HG03432 (cell line): ENCODE measurements at regions not wholly inside any gene's neighbourhood (a gene's known extent, or its start where the extent isn't known, plus 50 kb on each side); places are given as distances from the start of the nearest gene placed in this dataset.
"Not testable (repeated sequence)": the region's sequence is repeated elsewhere in the genome, so short reads cannot be mapped to it uniquely, and the experiment has no call there.

Source experiments
- ATAC-seq: cut with Tn5 transposase; IDR thresholded peaks from one replicate; pipeline ENCODE4 v1.9.1; 2021; ENCODE audit warnings: mild to moderate bottlenecking, moderate library complexity; ENCODE audit not compliant: unreplicated experiment

DNA sequence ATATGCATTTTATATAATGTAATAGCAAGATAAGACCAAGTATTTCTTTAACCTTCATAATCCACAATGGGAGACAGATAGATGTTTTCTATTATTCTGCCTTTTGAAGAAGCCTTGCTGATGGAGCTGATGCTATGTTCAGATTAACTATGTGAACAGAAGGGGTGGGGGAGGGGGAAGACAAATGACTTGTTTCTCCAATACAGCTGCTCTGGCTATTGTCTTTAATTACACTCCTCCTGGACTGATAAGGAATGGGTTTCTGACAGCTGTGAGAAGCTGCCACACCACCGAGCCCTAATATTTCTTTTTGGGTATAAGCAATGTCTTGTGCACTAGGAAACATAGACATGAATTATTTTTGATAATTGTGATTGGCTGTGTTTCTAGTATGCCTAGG is 62.0 kb downstream of the CAVIN4 start:
- ATAC-seq: no peak

DNA sequence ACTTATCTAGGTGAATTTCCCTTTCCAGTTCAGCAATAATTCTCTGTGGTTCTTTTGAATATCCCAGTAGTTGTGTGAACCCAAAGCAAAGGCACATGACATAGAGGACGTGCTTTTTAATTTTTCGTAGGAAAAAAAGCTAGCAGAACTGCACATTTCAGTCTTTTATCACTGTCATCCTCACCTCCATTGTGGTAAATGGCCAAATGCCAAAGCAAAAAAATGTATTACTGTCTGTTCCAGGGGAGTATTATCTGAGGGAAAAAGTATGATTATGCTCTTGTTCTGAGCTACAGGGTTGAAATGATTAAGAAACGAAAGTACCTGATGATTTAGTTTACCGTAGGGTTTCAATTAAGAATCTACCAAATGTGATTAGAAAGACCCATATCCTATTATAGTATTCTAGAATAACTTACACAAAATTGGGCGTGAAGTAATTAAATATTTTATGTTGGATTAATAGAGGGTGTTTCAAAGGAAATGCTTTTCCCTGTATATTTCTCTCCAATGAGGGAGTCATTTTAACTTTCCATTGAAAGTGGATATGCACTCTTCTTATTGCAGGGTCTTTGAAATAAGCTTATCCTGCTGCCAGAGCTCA is 62.7 kb downstream of the CAVIN4 start:
- ATAC-seq: no peak

DNA sequence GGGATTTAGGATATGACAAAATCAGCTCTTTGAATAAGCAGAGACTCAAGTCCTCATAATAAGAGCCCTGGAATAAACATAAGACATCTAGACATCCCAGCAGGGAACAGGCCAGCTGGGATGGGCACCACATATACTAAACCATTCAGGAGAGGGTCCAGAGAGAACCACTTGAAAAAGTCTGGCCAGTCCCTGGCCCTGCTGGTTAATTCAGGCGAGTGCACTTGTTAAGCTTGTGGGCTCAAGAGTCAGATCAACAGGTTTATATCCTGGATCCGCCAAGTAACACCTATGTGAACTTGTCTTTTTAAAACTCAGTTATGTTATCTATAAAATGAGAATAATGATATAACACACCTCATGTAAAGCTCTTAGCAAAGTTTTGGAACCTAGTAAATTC is 63.3 kb downstream of the CAVIN4 start:
- no peak for ATAC-seq

DNA sequence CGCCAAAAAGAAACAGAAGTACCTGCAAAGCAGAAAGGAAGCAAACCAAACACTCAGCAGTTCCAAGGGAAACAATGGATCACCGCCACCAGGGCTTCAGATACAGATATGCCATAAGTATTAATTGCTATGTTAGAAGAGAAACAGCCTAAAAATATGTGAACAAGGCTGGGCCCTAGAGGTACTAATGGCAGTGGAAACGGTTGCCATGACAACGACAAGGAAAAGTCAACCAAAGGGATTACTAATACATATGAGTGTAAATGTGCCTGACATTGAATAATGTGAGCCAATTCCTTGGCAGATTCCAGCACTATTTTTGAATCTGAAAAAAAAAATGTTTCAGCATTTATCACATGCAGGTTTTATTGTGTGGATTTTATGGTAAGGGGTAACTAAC is 75.0 kb downstream of the CAVIN4 start:
- no peak for ATAC-seq

DNA sequence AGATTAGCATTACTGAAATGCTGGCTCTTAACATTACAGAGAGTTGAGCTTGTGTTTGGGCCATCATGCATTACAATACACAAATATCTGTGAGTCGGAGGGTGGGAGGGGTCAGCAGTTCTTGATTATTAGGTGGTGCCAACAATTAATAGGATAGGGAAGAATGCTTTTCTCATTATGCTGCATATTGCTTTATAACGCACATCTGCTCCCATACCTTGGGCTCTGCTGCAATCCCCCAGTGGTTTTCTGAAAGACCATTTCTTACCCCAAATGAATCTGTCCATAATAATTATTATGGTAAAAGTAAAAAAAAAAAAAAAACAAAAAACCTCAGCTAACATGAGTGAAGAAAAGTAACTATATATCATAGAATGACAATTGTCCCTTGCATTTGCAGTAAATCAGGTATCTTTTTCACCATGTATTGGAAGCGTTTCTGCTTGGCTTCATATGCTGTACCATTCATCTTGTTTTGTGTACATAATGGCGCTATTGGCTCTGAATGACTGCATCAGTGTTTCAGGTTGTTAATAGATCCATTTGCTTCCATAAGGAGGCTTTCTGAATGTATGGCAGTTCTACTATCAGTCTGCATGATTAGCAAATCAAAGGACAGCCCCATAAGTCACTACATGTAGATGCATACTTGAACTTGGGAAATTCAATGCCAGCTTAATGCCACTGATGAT is 75.9 kb downstream of the CAVIN4 start:
- no peak for ATAC-seq

DNA sequence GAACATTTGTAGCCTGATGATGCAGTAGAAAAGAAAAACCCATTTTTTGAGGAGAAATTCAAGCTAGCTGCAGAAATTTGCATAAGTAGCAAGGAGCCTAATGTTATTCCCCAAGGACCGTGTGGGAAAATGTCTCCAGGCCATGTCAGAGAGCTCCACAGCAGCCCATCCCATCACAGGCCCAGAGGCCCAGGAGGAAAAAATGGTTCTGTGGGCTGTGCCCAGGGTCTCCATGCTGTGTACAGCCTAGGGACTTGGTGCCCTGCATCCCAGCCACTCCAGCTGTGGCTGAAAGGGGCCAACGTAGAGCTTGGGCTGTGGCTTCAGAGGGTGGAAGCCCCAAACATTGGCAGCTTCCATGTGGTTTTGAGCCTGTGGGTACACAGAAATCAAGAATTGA is 79.0 kb downstream of the CAVIN4 start:
- not testable (repeated sequence) for ATAC-seq

DNA sequence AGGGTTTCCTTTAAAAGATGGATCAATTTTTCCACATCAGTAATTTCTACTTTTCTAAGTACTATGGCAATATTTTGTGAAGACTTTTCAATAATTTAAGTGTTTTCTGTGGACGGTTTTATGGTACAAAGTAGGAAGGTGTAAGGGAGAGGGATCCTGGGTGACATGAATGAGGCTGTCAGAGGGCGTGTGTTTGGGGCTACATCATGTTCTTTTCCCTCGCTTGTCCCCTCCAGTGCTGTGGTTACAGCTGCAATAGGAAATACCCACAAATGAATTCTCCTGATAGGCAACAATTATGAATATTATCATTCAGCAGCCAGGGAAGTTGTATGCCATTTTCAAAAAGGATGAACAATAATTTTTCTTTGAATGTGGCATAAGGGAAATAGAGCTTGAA is 83.8 kb downstream of the CAVIN4 start:
- ATAC-seq: no peak

DNA sequence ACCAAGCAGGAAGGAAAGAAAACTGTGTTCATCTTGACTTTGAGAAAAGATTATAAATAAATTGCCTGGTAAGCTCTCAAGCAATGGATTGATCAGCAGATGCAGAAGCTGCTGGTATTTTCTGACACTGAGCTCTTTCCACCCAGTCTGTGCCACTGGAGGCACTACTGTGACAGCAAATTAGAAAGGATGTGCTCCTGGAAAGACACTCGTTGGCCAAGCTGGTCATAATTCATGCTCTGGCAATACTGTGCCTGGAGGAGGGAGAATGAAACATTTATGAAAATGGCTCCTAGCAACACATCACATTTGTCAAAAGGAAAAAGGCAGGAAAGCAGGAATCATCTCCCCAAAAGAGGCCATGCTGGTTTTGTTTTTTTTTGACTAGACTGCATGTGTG is 84.2 kb downstream of the CAVIN4 start:
- no peak for ATAC-seq

DNA sequence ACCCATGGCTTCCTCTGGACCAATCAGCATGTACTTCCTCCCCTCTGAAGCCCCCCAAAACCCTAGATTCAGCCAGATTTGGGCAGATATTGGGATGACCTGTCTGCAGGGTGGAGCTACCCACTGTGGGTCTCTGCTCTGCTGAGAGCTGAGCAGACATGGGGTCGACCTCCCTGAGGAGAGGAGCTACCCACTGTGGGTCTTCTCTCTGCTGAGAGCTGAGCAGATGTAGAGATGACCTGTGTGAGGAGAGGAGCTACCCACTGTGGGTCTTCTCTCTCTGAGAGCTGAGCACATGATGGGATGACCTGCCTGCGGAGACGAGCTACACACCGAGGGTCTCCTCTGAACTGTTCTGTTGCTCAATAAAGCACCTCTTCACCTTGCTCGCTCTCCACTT is 89.6 kb downstream of the CAVIN4 start:
- no peak for ATAC-seq

DNA sequence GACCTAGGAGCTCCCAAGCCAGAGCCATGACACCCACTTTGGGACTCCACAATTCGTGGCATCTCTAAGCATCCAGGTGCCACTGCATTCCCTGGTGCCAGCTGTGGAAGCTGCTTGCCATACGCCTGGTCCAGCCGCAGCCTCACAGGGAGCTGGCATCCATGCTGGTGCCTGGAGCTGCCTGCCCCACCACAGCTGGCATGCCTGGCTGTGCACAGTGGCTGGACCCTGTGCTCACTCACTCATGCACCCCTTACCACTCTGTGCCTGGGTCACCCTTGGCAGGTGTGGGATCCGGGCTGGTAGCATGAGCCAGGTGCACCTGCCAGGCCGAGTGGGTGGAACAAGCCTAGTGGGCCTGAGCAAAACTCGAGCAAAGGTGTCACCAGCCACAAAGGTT is 90.1 kb downstream of the CAVIN4 start:
- ATAC-seq: no peak

DNA sequence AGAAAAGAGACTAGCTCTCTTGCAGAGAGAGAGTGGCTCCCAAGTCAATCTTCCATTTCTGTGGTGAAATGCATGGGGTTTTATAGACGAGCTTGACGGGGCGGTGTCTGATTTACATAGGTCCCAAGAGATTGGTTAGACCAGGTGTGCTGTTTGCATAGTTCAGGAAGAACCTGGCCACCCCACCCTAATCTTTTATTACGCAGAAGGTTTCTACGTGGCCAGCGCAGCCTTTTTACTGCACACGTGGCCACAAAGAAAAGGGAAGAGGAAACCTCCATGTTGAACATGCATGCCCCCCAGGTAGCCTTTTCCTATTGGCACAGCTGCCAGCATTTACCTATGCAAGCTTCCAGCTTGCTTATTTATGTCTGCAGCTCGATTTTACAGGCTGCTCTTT is 92.1 kb downstream of the CAVIN4 start:
- no peak for ATAC-seq

DNA sequence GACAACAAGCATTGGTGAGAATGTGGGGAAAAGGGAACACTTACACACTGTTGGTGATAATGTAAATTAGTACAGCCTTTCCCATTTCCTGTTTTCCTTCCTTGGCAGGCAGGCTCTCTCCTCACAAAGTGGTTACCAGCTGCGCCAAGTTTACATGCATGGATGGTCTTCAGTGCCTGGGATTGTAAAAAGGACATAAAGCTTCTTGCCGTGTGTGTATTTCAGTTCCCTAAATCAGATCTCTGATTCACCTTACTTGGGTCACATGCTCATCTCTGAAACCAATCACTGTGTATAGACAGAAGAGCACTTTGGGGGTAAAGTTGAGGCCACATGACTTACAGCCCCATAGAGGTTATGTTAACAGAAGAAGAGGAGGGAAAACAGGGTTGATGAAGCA is 92.8 kb downstream of the CAVIN4 start:
- peak; percentile 85 for ATAC-seq

DNA sequence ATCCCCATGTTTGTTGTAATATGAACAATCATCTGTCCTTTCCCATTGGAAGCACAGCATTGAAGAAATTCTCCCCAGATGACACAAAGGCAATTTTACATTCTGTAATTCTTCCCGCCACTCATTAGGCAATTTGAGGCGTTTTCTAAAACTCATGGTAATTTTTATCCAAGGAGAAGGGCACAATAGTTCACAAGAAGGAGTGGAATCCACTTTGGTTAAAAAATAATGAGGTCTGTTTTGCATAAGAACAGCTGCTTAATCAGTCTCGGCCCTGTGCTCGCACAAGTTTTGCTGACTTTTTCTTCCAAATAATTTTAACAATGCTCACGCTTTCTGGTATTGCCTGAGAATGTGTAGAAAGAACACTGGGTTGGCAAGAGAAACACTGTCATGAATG is 94.0 kb downstream of the CAVIN4 start:
- ATAC-seq: no peak

DNA sequence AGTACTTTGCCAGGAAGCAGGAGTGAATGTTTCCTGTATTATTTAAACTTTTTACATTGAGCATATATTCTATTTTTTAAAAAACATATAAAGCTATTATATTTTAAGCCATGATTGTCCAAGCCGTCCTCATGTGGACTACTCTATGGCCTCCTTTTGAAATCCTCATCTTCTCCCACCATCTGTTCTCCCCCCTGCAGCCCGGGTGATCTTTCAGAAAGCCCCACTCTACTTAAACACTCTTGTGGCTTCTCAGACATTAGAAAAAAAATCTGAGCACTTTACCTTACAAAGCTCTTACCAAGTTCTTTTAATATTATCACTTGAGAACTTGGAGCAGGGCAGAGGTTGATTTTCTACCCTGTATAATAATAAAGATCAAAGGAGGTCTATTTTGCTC is 95.4 kb downstream of the CAVIN4 start:
- no peak for ATAC-seq

DNA sequence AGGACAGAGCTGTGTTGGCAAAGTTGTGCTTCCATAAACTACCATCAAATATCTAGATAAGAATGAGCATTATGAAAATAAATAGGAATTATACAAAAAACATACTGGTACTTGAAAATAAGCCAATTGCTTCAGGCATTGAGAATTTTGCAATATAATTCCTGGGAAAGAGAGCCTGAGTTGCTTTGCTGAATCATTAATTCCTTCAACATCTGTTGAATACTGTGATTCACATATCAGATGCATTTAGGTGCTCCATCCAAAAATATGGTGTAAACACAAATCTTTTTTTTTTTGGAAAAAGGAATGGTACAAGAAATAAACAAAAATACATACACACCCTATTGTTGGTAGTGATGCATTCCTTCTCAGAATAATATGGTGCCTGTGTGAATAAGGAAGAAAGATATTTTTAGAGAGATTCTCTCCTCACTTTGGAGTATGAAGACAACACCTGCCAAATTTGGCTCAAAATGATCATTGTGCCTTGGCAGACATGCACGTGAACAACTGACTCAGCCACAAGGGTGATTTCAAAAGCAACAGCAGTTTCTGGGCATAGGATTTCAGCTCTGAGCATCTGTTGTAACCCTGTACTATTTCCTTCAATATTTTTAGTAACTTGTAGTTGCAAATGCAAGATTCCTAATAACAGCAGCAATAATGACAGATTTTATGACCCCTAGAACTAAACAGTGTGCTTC is 96.7 kb downstream of the CAVIN4 start:
- ATAC-seq: no peak

DNA sequence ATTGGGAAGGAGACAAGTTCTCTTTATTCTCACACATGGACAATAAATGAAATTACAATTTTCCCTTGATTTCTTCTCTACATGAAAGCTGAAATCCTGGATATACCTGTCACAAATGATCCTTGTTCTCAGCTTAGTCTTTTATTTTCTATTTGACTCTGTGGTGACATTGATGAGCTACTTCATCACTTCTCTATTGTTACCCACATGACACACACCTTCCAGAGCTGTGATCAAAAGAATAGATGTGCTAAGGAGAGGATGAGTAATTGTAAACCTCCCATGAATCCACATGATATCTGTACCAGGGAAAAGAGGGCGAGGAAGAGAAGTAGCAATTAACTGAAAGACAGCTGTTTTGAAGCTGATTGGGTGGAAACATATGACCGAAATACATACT is 102.0 kb downstream of the CAVIN4 start:
- ATAC-seq: no peak

DNA sequence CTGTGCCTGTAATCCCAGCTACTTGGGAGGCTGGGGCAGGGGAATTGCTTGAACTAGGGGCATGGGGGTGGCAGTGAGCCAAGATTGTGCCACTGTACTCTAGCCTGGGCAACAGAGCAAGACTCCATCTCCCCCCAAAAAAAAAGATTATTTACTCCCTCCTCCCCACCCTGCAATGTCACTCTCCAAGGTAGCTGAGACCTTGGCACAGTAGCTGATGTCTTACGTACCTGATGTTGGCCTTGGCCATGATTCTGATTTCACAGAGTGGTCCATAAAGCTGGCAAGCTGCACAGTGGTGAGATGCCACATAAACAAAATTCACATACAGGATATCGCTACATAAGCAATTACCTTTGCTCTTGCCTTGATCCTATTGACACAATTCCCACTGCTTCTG is 108.5 kb downstream of the CAVIN4 start:
- ATAC-seq: no peak

DNA sequence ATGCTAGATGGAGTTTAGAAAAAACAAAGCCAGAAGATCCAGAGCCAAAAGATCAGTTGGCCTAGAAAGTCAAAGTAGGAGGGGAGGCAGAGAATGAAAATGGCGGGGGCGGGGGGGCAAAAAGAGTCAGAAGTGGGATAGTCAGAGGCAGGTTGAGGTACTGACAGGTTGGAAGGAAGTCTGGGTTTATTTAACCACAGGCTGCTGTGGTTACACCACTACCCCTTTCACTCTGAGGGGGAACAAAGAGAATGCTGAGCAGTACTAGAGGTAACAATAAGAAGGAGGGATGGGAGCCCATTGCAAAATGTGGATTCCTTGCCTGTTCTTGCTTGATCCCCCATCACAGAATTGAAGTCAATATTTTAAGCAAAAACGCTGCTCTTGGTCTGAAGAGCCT is 111.8 kb downstream of the CAVIN4 start:
- ATAC-seq: peak; percentile 50

DNA sequence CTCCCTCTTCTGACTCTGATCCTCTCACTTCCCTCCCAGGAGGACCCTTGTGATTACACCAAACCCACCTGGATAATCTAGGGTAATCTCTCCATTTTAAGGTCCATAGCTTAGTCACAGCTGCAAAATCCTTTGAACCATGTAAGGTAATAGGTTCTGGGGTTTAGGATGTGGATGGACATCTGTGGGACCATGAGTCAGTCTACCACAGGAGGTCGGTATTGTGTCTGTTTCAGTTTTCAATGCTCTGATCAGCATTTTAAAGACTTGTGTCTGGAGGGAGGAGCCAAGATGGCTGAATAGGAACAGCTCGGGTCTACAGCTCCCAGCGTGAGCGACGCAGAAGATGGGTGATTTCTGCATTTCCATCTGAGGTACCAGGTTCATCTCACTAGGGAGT is 112.6 kb downstream of the CAVIN4 start:
- ATAC-seq: no peak

DNA sequence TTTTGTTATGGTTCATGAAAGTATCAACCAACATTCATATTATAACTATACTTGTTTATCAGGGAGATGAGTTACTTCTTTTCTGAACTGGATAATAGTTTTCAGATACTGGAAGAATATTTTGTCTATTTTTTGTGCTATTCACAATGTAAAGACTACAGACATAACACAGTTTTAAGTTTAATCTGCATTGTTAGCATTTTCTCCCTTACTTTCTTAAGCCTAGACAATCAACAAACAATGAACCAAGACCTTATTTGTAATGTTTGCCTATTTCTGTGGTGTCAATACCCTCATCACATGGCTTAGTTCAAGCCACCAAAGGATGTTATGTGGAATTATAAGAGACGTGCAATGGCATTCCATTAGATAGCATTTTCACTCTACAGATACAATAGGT is 119.5 kb downstream of the CAVIN4 start:
- no peak for ATAC-seq

DNA sequence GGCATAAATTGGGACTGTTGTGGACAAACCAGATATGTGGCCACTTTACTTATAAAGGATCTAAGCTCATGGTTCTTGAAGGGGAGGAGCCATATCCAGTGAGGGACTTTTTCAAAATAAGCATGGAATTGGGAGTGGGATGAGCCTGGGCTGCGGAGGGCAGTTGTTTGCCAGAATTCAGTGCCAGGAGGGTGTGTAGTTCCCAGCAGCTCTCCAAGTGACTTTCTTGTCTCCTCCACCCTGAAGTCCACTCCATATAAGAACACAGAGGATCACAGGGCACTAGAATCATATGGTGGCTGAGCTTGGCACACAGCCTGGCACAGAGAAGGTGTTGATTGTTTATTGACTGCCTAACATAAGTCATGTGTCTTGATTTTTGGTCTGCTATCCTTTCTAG is 121.1 kb downstream of the CAVIN4 start:
- ATAC-seq: no peak

DNA sequence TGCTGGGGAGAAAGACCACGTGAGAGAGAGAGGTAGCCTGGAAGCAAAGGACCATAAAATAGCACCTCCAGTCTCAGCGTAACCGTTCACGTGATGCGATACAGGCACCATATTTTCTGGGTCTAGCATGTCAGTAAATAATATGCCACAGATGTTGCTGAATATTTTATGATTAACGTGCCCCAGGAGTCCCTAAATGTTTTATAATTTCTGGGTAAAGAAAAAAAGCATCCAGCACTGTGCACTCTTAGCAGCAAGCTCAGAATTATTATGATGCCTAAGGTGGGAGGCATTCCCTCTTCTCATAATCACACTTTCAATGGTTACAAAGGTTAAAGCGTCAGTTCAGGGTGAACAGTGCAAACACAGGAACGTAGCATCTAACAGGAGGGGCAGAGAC is 121.8 kb downstream of the CAVIN4 start:
- no peak for ATAC-seq
